ENCODE measurements at regions not wholly inside any gene's neighbourhood (a gene's known extent, or its start where the extent isn't known, plus 50 kb on each side); places are given as distances from the start of the nearest gene placed in this dataset.

GRCh38 chr7:41328544-41328943 lies 374.3 kb downstream of the INHBA start:
- TF ChIP-seq POLR2A (IDR thresholded peaks at IDR 0.05) (no peak), CTCF (IDR thresholded peaks at IDR 0.05) (no peak)

All from right lobe of liver (tissue), 4 donors.